GM04504 (cell line): ENCODE measurements at regions not wholly inside any gene's neighbourhood (a gene's known extent, or its start where the extent isn't known, plus 50 kb on each side); places are given as distances from the start of the nearest gene placed in this dataset.
"Not testable (repeated sequence)": the region's sequence is repeated elsewhere in the genome, so short reads cannot be mapped to it uniquely, and the experiment has no call there.

Experiments used
- DNase-seq: peaks from one replicate; pipeline ENCODE4 v3.0.0-alpha.2; 2012; ENCODE audit warnings: low read depth

GRCh38 chr2:4139316-4139715 lies 435.9 kb downstream of the DCDC2C start:
- no peak for DNase-seq

GRCh38 chr2:4139731-4140130 lies 436.4 kb downstream of the DCDC2C start:
- DNase-seq = no peak

- DNase-seq = no peak
Observed at GRCh38 chr2:4140281-4140970, 437.1 kb downstream of the DCDC2C start.

GRCh38 chr2:4144731-4145130 lies 441.4 kb downstream of the DCDC2C start:
- no peak for DNase-seq

- no peak for DNase-seq
Observed at GRCh38 chr2:4151521-4151920, 448.1 kb downstream of the DCDC2C start.

- no peak for DNase-seq
Observed at GRCh38 chr2:4152051-4152450, 448.7 kb downstream of the DCDC2C start.

- no peak for DNase-seq
Observed at GRCh38 chr2:4168834-4169233, 465.5 kb downstream of the DCDC2C start.

- DNase-seq = no peak
Observed at GRCh38 chr2:4174796-4175195, 471.4 kb downstream of the DCDC2C start.

GRCh38 chr2:4175343-4175742 lies 472.0 kb downstream of the DCDC2C start:
- DNase-seq = no peak

- no peak for DNase-seq
Observed at GRCh38 chr2:4180631-4181030, 477.3 kb downstream of the DCDC2C start.

- no peak for DNase-seq
Observed at GRCh38 chr2:4181062-4181461, 477.7 kb downstream of the DCDC2C start.

GRCh38 chr2:4188561-4188960 lies 485.2 kb downstream of the DCDC2C start:
- no peak for DNase-seq

- DNase-seq = no peak
Observed at GRCh38 chr2:4190548-4190947, 487.2 kb downstream of the DCDC2C start.

GRCh38 chr2:4192119-4192518 lies 488.7 kb downstream of the DCDC2C start:
- DNase-seq = no peak

GRCh38 chr2:4214444-4215205 lies 511.2 kb downstream of the DCDC2C start:
- no peak for DNase-seq

GRCh38 chr2:4217737-4218136 lies 514.4 kb downstream of the DCDC2C start:
- DNase-seq = no peak

- DNase-seq = no peak
Observed at GRCh38 chr2:4219101-4219500, 515.7 kb downstream of the DCDC2C start.

- no peak for DNase-seq
Observed at GRCh38 chr2:4219571-4219970, 516.2 kb downstream of the DCDC2C start.

- no peak for DNase-seq
Observed at GRCh38 chr2:4221434-4221833, 518.1 kb downstream of the DCDC2C start.

GRCh38 chr2:4221845-4222244 lies 518.5 kb downstream of the DCDC2C start:
- no peak for DNase-seq

- DNase-seq = not testable (repeated sequence)
Observed at GRCh38 chr2:4244422-4244821, 541.0 kb downstream of the DCDC2C start.

- DNase-seq = no peak
Observed at GRCh38 chr2:4246364-4247131, 543.2 kb downstream of the DCDC2C start.

GRCh38 chr2:4247791-4248190 lies 544.4 kb downstream of the DCDC2C start:
- DNase-seq = no peak
